Ascending aorta (tissue), 2 donors: ENCODE measurements at regions not wholly inside any gene's neighbourhood (a gene's known extent, or its start where the extent isn't known, plus 50 kb on each side); places are given as distances from the start of the nearest gene placed in this dataset.

Experiments
- DNase-seq, 2 donors: peaks; one replicate each; pipeline ENCODE4 v3.0.0-alpha.2; 2019; ENCODE audit warnings: low spot score in 2 of 2
- H3K27ac ChIP-seq, 2 donors: fragments of 200-600 bp; sonication (generic); one replicate each; pipeline ENCODE4 v1.5.1; 2016 to 2017; ENCODE audit warnings: mild to moderate bottlenecking in 1 of 2
- H3K27me3 ChIP-seq: fragments of 200-600 bp; sonication (generic); one replicate; pipeline ENCODE4 v1.5.1; 2017
- H3K36me3 ChIP-seq, 2 donors: fragments of 200-600 bp; sonication (generic); one replicate each; pipeline ENCODE4 v1.5.1; 2016
- H3K4me1 ChIP-seq, 2 donors: fragments of 200-600 bp; sonication (generic); one replicate each; pipeline ENCODE4 v1.5.1; 2016 to 2017; ENCODE audit warnings: mild to moderate bottlenecking in 1 of 2
- H3K4me3 ChIP-seq, 2 donors: fragments of 200-600 bp; sonication (generic); one replicate each; pipeline ENCODE4 v1.5.1; 2016 to 2017; ENCODE audit warnings: mild to moderate bottlenecking in 1 of 2
- H3K9me3 ChIP-seq, 2 donors: fragments of 200-600 bp; sonication (generic); one replicate each; pipeline ENCODE4 v1.5.1; 2016
- intact Hi-C: fragments of 100-400 bp; cut with DNase I; formaldehyde crosslinking; loops from one replicate; pipeline ENCODE4 v1.15.1; 2023
- TF ChIP-seq, protein P1 (sequence below), 3 experiments: fragments of 200-600 bp in 2 of 3; fragments of 450-650 bp in 1 of 3; sonication (generic) in 2 of 3; IDR thresholded peaks; one replicate each; pipeline ENCODE4 v1.5.1; 2016 to 2019; ENCODE audit warnings: antibody characterized with exemption in 3 of 3, mild to moderate bottlenecking in 1 of 3, moderate library complexity in 1 of 3

- DNase-seq: no peak
- no peaks in the 10 kb centered on the region for H3K27me3 ChIP-seq
- H3K4me1 ChIP-seq: no peaks in the 10 kb centered on the region
- no peak overlapping the region for H3K4me3 ChIP-seq
- no peaks in the 10 kb centered on the region for H3K36me3 ChIP-seq
- TF ChIP-seq, protein P1, sequence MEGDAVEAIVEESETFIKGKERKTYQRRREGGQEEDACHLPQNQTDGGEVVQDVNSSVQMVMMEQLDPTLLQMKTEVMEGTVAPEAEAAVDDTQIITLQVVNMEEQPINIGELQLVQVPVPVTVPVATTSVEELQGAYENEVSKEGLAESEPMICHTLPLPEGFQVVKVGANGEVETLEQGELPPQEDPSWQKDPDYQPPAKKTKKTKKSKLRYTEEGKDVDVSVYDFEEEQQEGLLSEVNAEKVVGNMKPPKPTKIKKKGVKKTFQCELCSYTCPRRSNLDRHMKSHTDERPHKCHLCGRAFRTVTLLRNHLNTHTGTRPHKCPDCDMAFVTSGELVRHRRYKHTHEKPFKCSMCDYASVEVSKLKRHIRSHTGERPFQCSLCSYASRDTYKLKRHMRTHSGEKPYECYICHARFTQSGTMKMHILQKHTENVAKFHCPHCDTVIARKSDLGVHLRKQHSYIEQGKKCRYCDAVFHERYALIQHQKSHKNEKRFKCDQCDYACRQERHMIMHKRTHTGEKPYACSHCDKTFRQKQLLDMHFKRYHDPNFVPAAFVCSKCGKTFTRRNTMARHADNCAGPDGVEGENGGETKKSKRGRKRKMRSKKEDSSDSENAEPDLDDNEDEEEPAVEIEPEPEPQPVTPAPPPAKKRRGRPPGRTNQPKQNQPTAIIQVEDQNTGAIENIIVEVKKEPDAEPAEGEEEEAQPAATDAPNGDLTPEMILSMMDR (IDR thresholded peaks at IDR 0.05): no peak
- intact Hi-C loops: no loop called here
- H3K9me3 ChIP-seq: no peaks in the 10 kb centered on the region
- H3K27ac ChIP-seq: no peak overlapping the region
Measured at GRCh38 chr1:185412385-185413087, 95.5 kb upstream of the IVNS1ABP start.

DNA sequence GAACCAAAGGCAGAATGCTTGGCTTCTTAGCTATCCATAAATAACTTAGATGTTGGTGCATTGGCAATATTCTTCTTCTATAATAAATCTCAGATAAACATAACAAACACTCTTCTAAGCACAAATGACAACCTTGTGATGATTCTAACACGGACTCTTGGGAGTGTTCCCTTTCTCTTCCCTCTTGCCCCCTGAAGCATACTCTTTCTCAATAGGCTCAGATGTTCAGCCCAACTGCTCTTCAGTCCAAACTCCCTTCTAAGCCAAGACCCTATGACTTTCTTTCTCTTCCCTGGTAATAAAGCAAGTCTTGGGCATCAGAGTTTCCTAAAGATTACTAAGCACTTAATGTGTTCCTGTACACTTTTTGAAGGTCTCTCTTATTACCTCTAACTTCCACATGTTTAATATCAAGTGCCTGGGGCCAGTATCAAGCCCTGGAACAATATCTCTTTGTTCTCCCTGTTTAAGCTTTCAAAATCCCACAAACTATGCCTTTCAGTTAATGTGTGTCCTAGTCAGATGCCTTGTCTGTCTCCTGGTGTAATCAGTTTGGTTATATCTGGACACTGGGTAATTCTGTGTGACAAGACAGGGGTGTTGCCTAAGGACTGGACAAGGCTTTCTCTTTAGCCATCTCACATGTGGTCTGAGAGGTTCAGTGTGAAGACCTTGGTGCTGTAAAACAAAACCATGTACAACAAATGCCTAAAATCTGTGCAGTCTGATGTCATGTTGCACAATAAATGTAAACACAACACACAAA lies 92.9 kb upstream of the IVNS1ABP start:
- TF ChIP-seq, protein P1 (IDR thresholded peaks at IDR 0.05): no peak
- H3K27ac ChIP-seq: no peak overlapping the region
- intact Hi-C loops: no loop called here
- H3K9me3 ChIP-seq: no peaks in the 10 kb centered on the region
- H3K27me3 ChIP-seq: no peaks in the 10 kb centered on the region
- H3K4me1 ChIP-seq: no peaks in the 10 kb centered on the region
- no peak for DNase-seq
- H3K36me3 ChIP-seq: no peaks in the 10 kb centered on the region
- no peak overlapping the region for H3K4me3 ChIP-seq

DNA sequence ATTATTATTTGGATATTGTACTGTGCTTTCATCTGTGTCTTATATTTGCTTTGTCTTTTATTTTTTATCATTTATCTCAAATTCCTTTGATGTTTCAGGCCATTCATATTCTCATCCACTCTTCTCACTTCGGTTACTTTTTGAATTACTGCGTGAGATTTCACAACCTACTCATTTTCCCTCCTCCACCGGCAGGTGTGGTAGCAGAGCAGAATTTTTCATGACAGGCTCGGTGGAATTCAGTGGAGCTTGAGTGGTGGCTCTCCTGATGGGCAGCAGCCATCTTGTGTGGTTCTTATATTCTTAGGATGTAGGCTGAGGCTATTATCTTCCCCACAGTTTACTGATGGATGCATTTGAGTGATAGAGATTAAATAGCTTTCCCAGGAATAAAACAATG lies 92.3 kb upstream of the IVNS1ABP start:
- Histone ChIP-seq H3K4me1 (no peaks in the 10 kb centered on the region), H3K27me3 (no peaks in the 10 kb centered on the region), H3K9me3 (no peaks in the 10 kb centered on the region), H3K36me3 (no peaks in the 10 kb centered on the region), H3K4me3 (no peak overlapping the region), H3K27ac (no peak overlapping the region)
- intact Hi-C loops: no loop called here
- DNase-seq: no peak
- TF ChIP-seq, protein P1 (IDR thresholded peaks at IDR 0.05): no peak

DNA sequence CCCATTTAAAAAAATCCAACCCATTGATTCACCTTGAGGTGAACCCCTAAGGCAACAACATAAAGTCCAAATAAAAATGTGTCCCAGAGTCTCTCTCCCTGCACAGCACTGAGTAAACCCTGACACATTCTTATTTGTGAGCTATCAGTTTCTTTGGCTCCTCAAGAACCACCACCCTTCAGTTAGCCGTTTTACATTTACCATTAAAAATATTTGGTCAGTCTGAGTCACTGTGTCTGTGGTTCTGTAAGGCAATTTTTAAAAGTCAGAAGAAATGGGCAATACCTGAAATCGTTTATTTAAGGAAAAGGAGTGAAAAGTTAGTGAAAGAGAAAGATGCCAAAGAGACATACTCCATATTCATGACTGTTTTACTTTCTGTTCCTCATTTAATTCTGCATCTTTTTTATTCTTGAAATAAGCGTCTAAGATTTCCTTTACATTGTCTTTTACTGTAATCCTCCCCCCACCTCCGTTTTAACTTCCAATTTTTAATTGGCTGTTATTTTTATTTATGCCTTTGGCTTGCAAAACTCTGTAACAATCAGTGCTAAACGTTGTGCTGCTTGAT lies 91.7 kb upstream of the IVNS1ABP start:
- Histone ChIP-seq H3K4me3 (no peak overlapping the region), H3K9me3 (no peaks in the 10 kb centered on the region), H3K27me3 (no peaks in the 10 kb centered on the region), H3K27ac (no peak overlapping the region), H3K4me1 (no peaks in the 10 kb centered on the region), H3K36me3 (no peaks in the 10 kb centered on the region)
- no peak for DNase-seq
- TF ChIP-seq, protein P1 (IDR thresholded peaks at IDR 0.05): no peak
- intact Hi-C loops: no loop called here

- Histone ChIP-seq H3K36me3 (no peaks in the 10 kb centered on the region), H3K4me1 (no peaks in the 10 kb centered on the region), H3K27me3 (no peaks in the 10 kb centered on the region), H3K27ac (no peak overlapping the region), H3K4me3 (no peak overlapping the region), H3K9me3 (no peaks in the 10 kb centered on the region)
- intact Hi-C loops: no loop called here
- TF ChIP-seq, protein P1 (IDR thresholded peaks at IDR 0.05): no peak
- no peak for DNase-seq
Measured at GRCh38 chr1:185406691-185407009, 89.6 kb upstream of the IVNS1ABP start.
